Stomach (tissue), 8 donors: ENCODE measurements at regions not wholly inside any gene's neighbourhood (a gene's known extent, or its start where the extent isn't known, plus 50 kb on each side); places are given as distances from the start of the nearest gene placed in this dataset.

Experiments
- DNase-seq, 2 donors: peaks; one replicate each; pipeline versions ENCODE4 v3.0.0 to v3.0.0-alpha.2; 2013 to 2019
- H3K27ac ChIP-seq, 5 donors: fragments of 200-600 bp in 4 of 5; sonication (generic) in 4 of 5; one replicate each; pipeline ENCODE4 v1.5.1; 2013 to 2019; ENCODE audit warnings: mild to moderate bottlenecking in 1 of 5, moderate library complexity in 1 of 5
- H3K27me3 ChIP-seq, 3 donors: fragments of 200-600 bp; sonication (generic); one replicate each; pipeline ENCODE4 v1.5.1; 2017 to 2019; ENCODE audit warnings: mixed run types in 1 of 3
- H3K36me3 ChIP-seq, 4 donors: fragments of 200-600 bp; sonication (generic); 1 replicate in 3 of 4; 2 replicates in 1 of 4; pipeline ENCODE4 v1.5.1; 2016 to 2019
- H3K4me1 ChIP-seq, 4 donors: fragments of 200-600 bp; sonication (generic); one replicate each; pipeline ENCODE4 v1.5.1; 2016 to 2019
- H3K4me3 ChIP-seq, 4 donors: fragments of 200-600 bp; sonication (generic) in 3 of 4; one replicate each; pipeline ENCODE4 v1.5.1; 2016 to 2019; ENCODE audit warnings: mild to moderate bottlenecking in 1 of 4
- H3K9me3 ChIP-seq, 4 donors: fragments of 200-600 bp; sonication (generic); one replicate each; pipeline ENCODE4 v1.5.1; 2016 to 2019
- EP300 ChIP-seq: sonication (generic); formaldehyde crosslinking; IDR thresholded peaks from one replicate; pipeline ENCODE4 v1.6.1; 2017; ENCODE audit warnings: antibody characterized with exemption
- POLR2A ChIP-seq, 4 donors: fragments of 450-650 bp; IDR thresholded peaks; one replicate each; pipeline ENCODE4 v1.6.1; 2016; ENCODE audit warnings: antibody characterized with exemption in 4 of 4, control low read depth in 2 of 4, mild to moderate bottlenecking in 1 of 4, moderate library complexity in 1 of 4
- POLR2AphosphoS5 ChIP-seq, 3 donors: sonication (generic); formaldehyde crosslinking; IDR thresholded peaks; one replicate each; pipeline ENCODE4 v1.6.1; 2016; ENCODE audit warnings: antibody characterized with exemption in 3 of 3
- WGBS, 5 donors: extraction: QIAGEN DNeasy Blood & Tissue Kit in 3 of 5; methylation state at CpG; one replicate each; pipeline versions ENCODE4 v1.1.5 to v1.1.7; 2013 to 2018; 5-methylcytosine and 5-hydroxymethylcytosine counted together
- intact Hi-C: fragments of 100-400 bp; cut with DNase I; formaldehyde crosslinking; loops from one replicate; pipeline ENCODE4 v1.15.1; 2023; ENCODE audit warnings: low total_unique reads
- TF ChIP-seq, protein P1 (sequence below), 7 experiments: fragments of 450-650 bp in 4 of 7; fragments of 200-600 bp in 3 of 7; sonication (generic) in 3 of 7; IDR thresholded peaks; one replicate each; pipeline ENCODE4 v1.5.1; 2016 to 2019; ENCODE audit warnings: antibody characterized with exemption in 7 of 7, control low read depth in 2 of 7, mild to moderate bottlenecking in 1 of 7
- donor health status: healthy with polysubstance abuse.
- donor health status: Bipolar disorder and iron deficiency.
- donor health status: healthy.

DNA sequence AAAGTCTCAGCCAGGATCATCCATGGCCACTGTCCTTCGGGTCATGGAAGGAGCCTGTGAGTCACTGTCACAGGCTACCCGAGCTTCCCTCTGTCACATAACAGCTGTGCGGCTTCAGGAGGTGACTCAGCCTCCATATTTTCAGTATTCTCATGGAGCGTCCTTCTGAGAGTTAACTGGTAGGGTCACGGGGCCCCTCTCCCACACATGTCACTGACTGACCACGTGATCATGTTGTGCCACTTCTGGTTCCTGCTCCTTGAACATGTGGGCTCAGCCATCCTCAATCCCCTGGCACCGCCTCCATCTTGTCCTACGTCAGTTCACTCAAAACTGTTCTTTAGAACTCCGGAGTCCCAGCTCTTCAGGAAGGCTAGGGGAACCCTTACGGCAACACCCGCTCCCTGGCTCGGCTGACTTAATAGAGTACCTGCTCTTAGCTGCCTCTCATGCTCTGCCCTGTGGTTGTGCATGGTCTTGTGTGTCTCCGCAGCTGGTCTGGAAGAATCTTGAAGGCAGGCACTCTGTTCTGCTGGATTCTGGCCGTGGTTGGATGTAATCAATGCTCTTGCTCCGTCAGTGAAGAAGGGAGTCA is 182.8 kb downstream of the ICE1 start:
- intact Hi-C loops = no loop called here
- H3K4me3 ChIP-seq = no peak overlapping the region
- no peaks in the 10 kb centered on the region for H3K27me3 ChIP-seq
- 76 to 81% (median 79%) methylated on average over 15 of the region's 15 CpGs for WGBS, 5 donors
- TF ChIP-seq POLR2A (IDR thresholded peaks at IDR 0.05) (no peak), POLR2AphosphoS5 (IDR thresholded peaks at IDR 0.05) (no peak), EP300 (no peak)
- TF ChIP-seq, protein P1, sequence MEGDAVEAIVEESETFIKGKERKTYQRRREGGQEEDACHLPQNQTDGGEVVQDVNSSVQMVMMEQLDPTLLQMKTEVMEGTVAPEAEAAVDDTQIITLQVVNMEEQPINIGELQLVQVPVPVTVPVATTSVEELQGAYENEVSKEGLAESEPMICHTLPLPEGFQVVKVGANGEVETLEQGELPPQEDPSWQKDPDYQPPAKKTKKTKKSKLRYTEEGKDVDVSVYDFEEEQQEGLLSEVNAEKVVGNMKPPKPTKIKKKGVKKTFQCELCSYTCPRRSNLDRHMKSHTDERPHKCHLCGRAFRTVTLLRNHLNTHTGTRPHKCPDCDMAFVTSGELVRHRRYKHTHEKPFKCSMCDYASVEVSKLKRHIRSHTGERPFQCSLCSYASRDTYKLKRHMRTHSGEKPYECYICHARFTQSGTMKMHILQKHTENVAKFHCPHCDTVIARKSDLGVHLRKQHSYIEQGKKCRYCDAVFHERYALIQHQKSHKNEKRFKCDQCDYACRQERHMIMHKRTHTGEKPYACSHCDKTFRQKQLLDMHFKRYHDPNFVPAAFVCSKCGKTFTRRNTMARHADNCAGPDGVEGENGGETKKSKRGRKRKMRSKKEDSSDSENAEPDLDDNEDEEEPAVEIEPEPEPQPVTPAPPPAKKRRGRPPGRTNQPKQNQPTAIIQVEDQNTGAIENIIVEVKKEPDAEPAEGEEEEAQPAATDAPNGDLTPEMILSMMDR (IDR thresholded peaks at IDR 0.05) = no peak
- H3K27ac ChIP-seq = no peak overlapping the region
- DNase-seq = no peak
- no peaks in the 10 kb centered on the region for H3K36me3 ChIP-seq
- H3K9me3 ChIP-seq = no peaks in the 10 kb centered on the region
- no peaks in the 10 kb centered on the region for H3K4me1 ChIP-seq

DNA sequence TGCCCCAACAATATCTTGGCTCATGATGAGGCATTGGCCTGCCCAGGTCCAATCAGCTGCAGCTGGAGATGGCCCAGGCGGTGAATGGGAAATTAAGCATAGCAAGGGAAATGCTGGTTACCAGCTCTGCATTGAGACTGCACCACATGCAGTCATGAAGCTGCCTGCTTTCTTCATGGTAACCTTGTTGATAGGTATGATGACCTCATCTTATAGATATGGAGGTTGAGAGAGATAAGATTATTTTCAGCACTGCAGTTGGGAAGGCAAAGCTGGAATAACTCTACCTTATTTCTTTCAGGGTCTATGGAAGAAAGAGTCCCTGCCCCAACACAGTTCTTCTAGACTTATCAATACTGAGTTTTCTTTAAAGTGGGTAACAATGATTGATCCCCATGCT is 180.1 kb downstream of the ICE1 start:
- Histone ChIP-seq H3K9me3 (no peaks in the 10 kb centered on the region), H3K36me3 (no peaks in the 10 kb centered on the region), H3K27ac (no peak overlapping the region), H3K4me1 (no peaks in the 10 kb centered on the region), H3K27me3 (no peaks in the 10 kb centered on the region), H3K4me3 (no peak overlapping the region)
- TF ChIP-seq EP300 (no peak), POLR2A (IDR thresholded peaks at IDR 0.05) (no peak), POLR2AphosphoS5 (IDR thresholded peaks at IDR 0.05) (no peak)
- TF ChIP-seq, protein P1 (IDR thresholded peaks at IDR 0.05) = no peak
- intact Hi-C loops = no loop called here
- 90 to 100% (median 94%) methylated on average over 1 of the region's 1 CpG for WGBS, 5 donors
- no peak for DNase-seq

DNA sequence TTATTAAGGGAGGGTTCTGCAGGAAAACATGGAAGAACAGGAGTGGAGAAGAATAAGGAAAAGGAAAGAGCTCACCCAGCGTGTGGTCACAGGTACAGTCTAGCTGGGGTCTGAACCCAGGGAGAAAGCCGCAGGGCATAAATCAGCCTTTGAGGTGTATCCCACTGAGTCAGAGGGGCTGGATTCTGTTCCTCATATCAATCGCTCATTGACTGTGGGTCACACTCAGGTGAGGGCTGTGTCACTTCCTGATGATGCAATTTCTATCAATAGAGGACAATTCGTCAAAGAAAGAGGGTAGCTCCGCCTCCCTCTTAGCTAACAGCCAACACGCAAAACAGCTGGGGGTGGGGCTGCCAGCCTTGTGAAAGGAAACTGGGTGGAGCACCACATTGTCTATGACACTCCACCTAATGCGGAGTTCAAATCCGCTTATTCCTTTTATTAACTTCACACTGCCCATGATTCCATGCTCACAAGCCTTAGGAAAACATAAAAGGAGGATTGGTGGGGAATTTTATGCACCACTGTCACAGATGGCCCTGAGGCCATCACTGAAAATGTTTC is 176.2 kb downstream of the ICE1 start:
- Histone ChIP-seq H3K36me3 (no peaks in the 10 kb centered on the region), H3K27ac (no peak overlapping the region), H3K4me3 (no peak overlapping the region), H3K9me3 (no peaks in the 10 kb centered on the region), H3K27me3 (no peaks in the 10 kb centered on the region), H3K4me1 (no peaks in the 10 kb centered on the region)
- no peak for TF ChIP-seq POLR2A (IDR thresholded peaks at IDR 0.05)
- TF ChIP-seq, protein P1 (IDR thresholded peaks at IDR 0.05) = no peak
- 73 to 84% (median 80%) methylated on average over 8 of the region's 8 CpGs for WGBS, 5 donors
- intact Hi-C loops = no loop called here
- no peak for DNase-seq

DNA sequence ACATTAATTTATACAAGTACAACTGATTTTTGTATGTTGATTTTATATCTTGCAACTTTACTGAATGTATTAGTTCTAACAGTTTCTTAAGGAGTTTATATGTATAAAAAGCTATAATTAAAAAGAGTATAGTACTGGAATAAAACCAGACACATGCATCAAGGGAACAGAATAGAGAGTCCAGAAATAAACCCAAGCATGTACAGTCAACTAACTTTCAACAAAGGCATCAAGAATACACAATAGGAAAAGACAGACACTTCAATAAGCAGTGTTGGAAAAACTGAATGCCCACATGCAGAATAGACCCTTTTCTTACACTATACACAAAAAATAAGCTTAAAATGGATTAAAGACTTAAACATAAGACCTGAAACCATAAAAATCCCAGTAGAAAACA is 170.9 kb downstream of the ICE1 start:
- TF ChIP-seq POLR2AphosphoS5 (IDR thresholded peaks at IDR 0.05) = no peak
- TF ChIP-seq, protein P1 (IDR thresholded peaks at IDR 0.05) = no peak
- TF ChIP-seq EP300 = no peak
- no peak for TF ChIP-seq POLR2A (IDR thresholded peaks at IDR 0.05)
- no peaks in the 10 kb centered on the region for H3K4me1 ChIP-seq
- no peak overlapping the region for H3K4me3 ChIP-seq
- no peaks in the 10 kb centered on the region for H3K36me3 ChIP-seq
- H3K9me3 ChIP-seq = no peaks in the 10 kb centered on the region
- DNase-seq = no peak
- intact Hi-C loops = no loop called here
- H3K27me3 ChIP-seq = no peaks in the 10 kb centered on the region
- no peak overlapping the region for H3K27ac ChIP-seq
